Pulmonary artery endothelial cell (primary cell): ENCODE measurements at regions not wholly inside any gene's neighbourhood (a gene's known extent, or its start where the extent isn't known, plus 50 kb on each side); places are given as distances from the start of the nearest gene placed in this dataset.
"Not testable (repeated sequence)": the region's sequence is repeated elsewhere in the genome, so short reads cannot be mapped to it uniquely, and the experiment has no call there.

Experiments used
- DNase-seq: peaks from one replicate; pipeline ENCODE4 v3.0.0-alpha.2; 2011; ENCODE audit warnings: low read depth, low spot score

DNA sequence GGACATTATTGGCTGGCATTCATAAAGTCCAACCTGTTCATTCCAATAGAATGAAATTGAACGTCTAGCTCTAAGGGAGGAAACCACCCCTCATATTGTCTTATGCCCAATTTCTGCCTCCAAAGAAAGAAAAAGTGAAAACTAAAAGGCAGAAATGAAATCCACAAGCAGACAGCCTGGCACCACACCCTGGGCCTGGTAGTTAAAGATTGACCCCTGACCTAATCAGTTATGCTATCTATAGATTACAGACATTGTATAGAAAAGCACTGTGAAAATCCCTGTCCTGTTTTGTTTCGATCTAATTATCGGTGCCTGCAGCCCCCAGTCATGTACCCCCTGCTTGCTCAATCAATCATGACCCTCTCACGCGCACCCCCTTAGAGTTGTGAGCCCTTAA, 54.3 kb upstream of the ATP1B1 start:
- not testable (repeated sequence) for DNase-seq

DNA sequence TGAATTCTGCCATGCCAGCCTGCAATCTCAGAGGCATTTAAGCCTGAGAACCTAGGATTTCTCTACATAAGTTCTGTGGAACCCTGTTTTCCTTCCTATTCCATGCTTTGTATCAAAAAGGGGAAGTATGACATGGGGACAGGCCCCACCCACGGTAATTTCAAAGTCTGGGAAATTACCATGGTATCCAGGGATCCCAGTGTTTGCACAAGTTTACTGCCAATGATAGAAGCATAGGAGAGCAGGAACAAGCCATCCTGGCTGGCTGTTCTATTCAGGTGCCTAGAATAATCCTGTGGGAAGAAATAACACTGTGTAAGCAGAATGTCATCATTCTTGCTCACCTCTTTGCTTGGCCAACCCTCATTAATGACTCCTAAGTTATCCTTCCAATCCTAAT, 53.8 kb upstream of the ATP1B1 start:
- no peak for DNase-seq

DNA sequence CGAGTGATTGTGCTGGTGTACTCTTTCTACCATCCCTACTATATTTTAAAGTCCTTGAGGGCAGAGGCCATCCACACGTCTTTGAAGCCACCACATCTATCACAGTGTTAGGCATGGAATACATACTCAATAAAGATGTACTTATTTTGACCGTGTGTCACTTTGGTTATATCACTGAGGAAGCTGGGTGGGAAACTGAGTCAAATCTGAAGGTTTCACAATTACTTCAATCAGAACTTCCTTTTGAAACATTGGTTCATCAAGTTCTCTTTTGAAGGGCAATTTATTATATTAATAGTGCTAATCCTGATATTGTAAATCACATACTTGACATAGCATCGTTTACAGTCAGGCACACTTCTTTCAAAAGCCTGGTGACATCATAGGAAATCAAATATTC, 53.3 kb upstream of the ATP1B1 start:
- no peak for DNase-seq
